Bronchial epithelial cell (primary cell): ENCODE measurements at regions not wholly inside any gene's neighbourhood (a gene's known extent, or its start where the extent isn't known, plus 50 kb on each side); places are given as distances from the start of the nearest gene placed in this dataset.

ENCODE experiments used
- DNase-seq: peaks from one replicate; pipeline ENCODE4 v3.0.0-alpha.2; 2010; ENCODE audit warnings: low read depth
- FAIRE-seq: peaks from 2 replicates; lab custom pipeline; 2011; peaks lifted over from hg19 to GRCh38; lab: Jason Lieb, UNC
- H3K27me3 ChIP-seq: 2 replicates; pipeline ENCODE4 v1.5.1; 2011; ENCODE audit warnings: low read length; ENCODE audit not compliant: control insufficient read depth, insufficient read depth
- H3K36me3 ChIP-seq: 2 replicates; pipeline ENCODE4 v1.5.1; 2011; ENCODE audit warnings: low read length; ENCODE audit not compliant: control insufficient read depth, insufficient read depth
- H3K4me3 ChIP-seq: 2 replicates; pipeline ENCODE4 v1.5.1; 2011; ENCODE audit warnings: mild to moderate bottlenecking, low read depth, low read length, control low read depth
- CTCF ChIP-seq: IDR thresholded peaks from 2 replicates; pipeline ENCODE4 v1.5.1; 2011; ENCODE audit warnings: mild to moderate bottlenecking, moderate library complexity, low read length, control low read depth, inconsistent platforms; ENCODE audit not compliant: insufficient read depth, severe bottlenecking

DNA sequence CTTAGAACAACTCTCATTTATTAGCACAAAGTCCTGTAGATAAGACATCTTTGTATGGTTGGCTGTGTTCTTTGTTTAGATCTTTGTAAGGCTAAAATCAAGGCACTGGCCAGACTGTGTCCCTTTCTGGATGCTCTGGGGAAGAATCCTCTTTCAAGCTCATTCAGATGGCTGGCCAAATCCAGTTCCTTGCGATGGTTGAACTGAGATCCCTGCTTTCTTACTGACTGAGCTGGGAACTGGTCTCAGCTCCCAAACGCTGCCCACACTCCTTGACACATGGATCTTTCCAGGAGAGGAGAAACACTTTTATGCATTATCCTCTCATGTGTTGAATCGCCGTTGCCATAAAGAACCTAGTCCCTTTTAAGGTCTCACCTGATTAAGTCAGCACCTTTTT is 586.5 kb upstream of the IGFBP3 start:
- H3K36me3 ChIP-seq = no peaks in the 10 kb centered on the region
- no peak for FAIRE-seq
- H3K4me3 ChIP-seq = no peak overlapping the region
- H3K27me3 ChIP-seq = no peaks in the 10 kb centered on the region
- no peak for TF ChIP-seq CTCF
- DNase-seq = no peak

GRCh38 chr7:46494441-46494840 is 573.4 kb upstream of the IGFBP3 start:
- no peak overlapping the region for H3K4me3 ChIP-seq
- H3K27me3 ChIP-seq = no peaks in the 10 kb centered on the region
- no peaks in the 10 kb centered on the region for H3K36me3 ChIP-seq
- DNase-seq = no peak
- no peak for TF ChIP-seq CTCF
- no peak for FAIRE-seq

- Histone ChIP-seq H3K36me3 (no peaks in the 10 kb centered on the region), H3K4me3 (no peak overlapping the region), H3K27me3 (no peaks in the 10 kb centered on the region)
- no peak for TF ChIP-seq CTCF
- DNase-seq (no peak), FAIRE-seq (no peak)
Observed at GRCh38 chr7:46494028-46494427, 573.0 kb upstream of the IGFBP3 start.

DNA sequence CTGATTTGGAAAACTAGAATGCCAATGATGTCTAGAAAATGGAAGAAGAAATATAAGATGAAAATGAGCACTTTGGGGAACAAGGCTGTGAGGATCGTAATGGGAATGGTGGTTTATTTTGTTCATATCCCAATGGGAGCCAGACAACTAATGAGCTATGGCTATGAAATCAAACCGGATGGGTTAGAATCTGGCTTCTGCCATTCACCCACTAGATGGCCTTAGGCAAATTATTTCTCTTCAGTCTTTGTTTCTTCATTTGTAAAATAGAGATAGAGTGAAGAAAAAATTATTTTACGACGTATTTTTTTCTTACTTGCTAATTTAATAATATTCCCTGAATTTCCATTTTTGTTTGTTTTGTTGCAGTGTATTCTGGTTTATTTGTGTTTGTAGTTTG is 572.1 kb upstream of the IGFBP3 start:
- TF ChIP-seq CTCF = no peak
- H3K4me3 ChIP-seq = no peak overlapping the region
- FAIRE-seq (no peak), DNase-seq (no peak)
- H3K36me3 ChIP-seq = no peaks in the 10 kb centered on the region
- no peaks in the 10 kb centered on the region for H3K27me3 ChIP-seq

- DNase-seq = peak; percentile 21
- H3K4me3 ChIP-seq = no peak overlapping the region
- FAIRE-seq = no peak
- TF ChIP-seq CTCF = no peak
- no peaks in the 10 kb centered on the region for H3K27me3 ChIP-seq
- H3K36me3 ChIP-seq = no peaks in the 10 kb centered on the region
Observed at GRCh38 chr7:46492466-46492865, 571.4 kb upstream of the IGFBP3 start.

GRCh38 chr7:46490406-46490805 is 569.3 kb upstream of the IGFBP3 start:
- no peak overlapping the region for H3K4me3 ChIP-seq
- TF ChIP-seq CTCF = no peak
- no peak for DNase-seq
- H3K36me3 ChIP-seq = no peaks in the 10 kb centered on the region
- no peak for FAIRE-seq
- no peaks in the 10 kb centered on the region for H3K27me3 ChIP-seq
